GM23338 (cell line): ENCODE measurements at regions not wholly inside any gene's neighbourhood (a gene's known extent, or its start where the extent isn't known, plus 50 kb on each side); places are given as distances from the start of the nearest gene placed in this dataset.

ENCODE experiments used
- CREB1 ChIP-seq: fragments of 250-450 bp; sonication (Bioruptor Pico); IDR thresholded peaks from 2 replicates; pipeline ENCODE4 v1.5.0; 2020; ENCODE audit warnings: low read depth, mild to moderate bottlenecking, moderate library complexity
- CTCF ChIP-seq, 2 experiments: fragments of 200-600 bp in 1 of 2; sonication (generic) in 1 of 2; conservative IDR thresholded peaks; 2 replicates each; pipeline versions ENCODE4 v1.5.1 to v1.6.1; 2016 to 2017; ENCODE audit warnings: antibody characterized with exemption in 2 of 2, low read depth in 2 of 2, mild to moderate bottlenecking in 2 of 2, moderate library complexity in 1 of 2
- ETS1 ChIP-seq: IDR thresholded peaks from 2 replicates; pipeline ENCODE4 v1.6.1; 2016; ENCODE audit warnings: antibody characterized with exemption
- EZH2 ChIP-seq: fragments of 200-600 bp; sonication (generic); IDR thresholded peaks from one replicate; pipeline ENCODE4 v1.8.0; 2017; ENCODE audit warnings: antibody characterized with exemption, mild to moderate bottlenecking, low read depth; ENCODE audit not compliant: unreplicated experiment
- JUNB ChIP-seq: IDR thresholded peaks from one replicate; pipeline ENCODE4 v1.6.1; 2016; ENCODE audit warnings: antibody characterized with exemption; ENCODE audit not compliant: unreplicated experiment
- REST ChIP-seq: IDR thresholded peaks from one replicate; pipeline ENCODE4 v1.6.1; 2018; ENCODE audit warnings: antibody characterized with exemption; ENCODE audit not compliant: unreplicated experiment
- STAT1 ChIP-seq: IDR thresholded peaks from one replicate; pipeline ENCODE4 v1.6.1; 2016; ENCODE audit warnings: antibody characterized with exemption; ENCODE audit not compliant: unreplicated experiment
- ZNF114 ChIP-seq: fragments of 250-450 bp; sonication (Bioruptor Pico); IDR thresholded peaks from 2 replicates; pipeline ENCODE4 v1.5.0; 2020; ENCODE audit warnings: mild to moderate bottlenecking, moderate library complexity
- ZNF331 ChIP-seq: fragments of 250-450 bp; sonication (Bioruptor Pico); IDR thresholded peaks from 2 replicates; pipeline ENCODE4 v1.5.0; 2020; ENCODE audit warnings: low read depth, mild to moderate bottlenecking, moderate library complexity
- ZNF462 ChIP-seq: fragments of 250-450 bp; sonication (Bioruptor Pico); IDR thresholded peaks from 2 replicates; pipeline ENCODE4 v1.5.0; 2020; ENCODE audit warnings: mild to moderate bottlenecking, moderate library complexity

GRCh38 chrX:110532581-110532931 lies 173.9 kb downstream of the RTL9 start (continued):
- TF ChIP-seq ZNF462 (CRISPR knock-in tag) (no peak), JUNB (no peak), EZH2 (no peak), REST (no peak), CREB1 (CRISPR knock-in tag) (no peak), ETS1 (no peak), CTCF (conservative IDR thresholded peaks at IDR 0.05; ENCODE audit: low read depth in 2 of 2) (no peak), STAT1 (no peak), ZNF114 (CRISPR knock-in tag) (no peak), ZNF331 (CRISPR knock-in tag) (no peak)
